ENCODE measurements at regions not wholly inside any gene's neighbourhood (a gene's known extent, or its start where the extent isn't known, plus 50 kb on each side); places are given as distances from the start of the nearest gene placed in this dataset.

- POLR2A ChIA-PET = no interaction called here
These were observed 78.4 kb upstream of the PPP1R26 start for GRCh38 chr9:135401218-135401617.

GRCh38 chr9:135402048-135402738 lies 77.4 kb upstream of the PPP1R26 start:
- no peak overlapping the region for H3K4me3 ChIP-seq (ENCODE audit: low read depth in 2 of 2, low read length in 2 of 2)
- in situ Hi-C loops (cut with HindIII; ENCODE audit: low pct_unique_long_range_greater_than_20kb, low sequenced_read_pairs) = no loop called here
- no peaks in the 10 kb centered on the region for H3K9me3 ChIP-seq (ENCODE audit: control insufficient read depth, insufficient read depth, low read depth, low read length)
- H3K36me3 ChIP-seq (ENCODE audit: control insufficient read depth, insufficient read depth, low read length) = no peaks in the 10 kb centered on the region
- no peak for ATAC-seq
- no peak for TF ChIP-seq CTCF (IDR thresholded peaks at IDR 0.05)
- TF ChIP-seq POLR2AphosphoS5 (IDR thresholded peaks at IDR 0.05; ENCODE audit: low read depth, low read length) = no peak
- no peak for TF ChIP-seq TCF7L2 (IDR thresholded peaks at IDR 0.05; ENCODE audit: low read depth, low read length)
- TF ChIP-seq REST (IDR thresholded peaks at IDR 0.05; ENCODE audit: insufficient read depth in 1 of 2, low read depth in 2 of 2, low read length in 1 of 2) = no peak
- no peak for TF ChIP-seq SIN3A (IDR thresholded peaks at IDR 0.05; ENCODE audit: borderline replicate concordance, insufficient read depth, low read depth, low read length)
- no peak for DNase-seq (ENCODE audit: low read depth, low spot score)
- no peak overlapping the region for H3K27ac ChIP-seq (ENCODE audit: low read length)
- ChIA-PET CTCF (no interaction called here), POLR2A (no interaction called here)
- intact Hi-C loops (cut with micrococcal nuclease; ENCODE audit: unreplicated experiment) = no loop called here
- no TSS peak for BruUV-seq (replicated peaks)
- no peaks in the 10 kb centered on the region for H3K4me1 ChIP-seq (ENCODE audit: control insufficient read depth, insufficient read depth, low read length)
- H3K27me3 ChIP-seq (ENCODE audit: control insufficient read depth, insufficient read depth, low read length) = no peaks in the 10 kb centered on the region; the same call in 1 of the 2 replicates

More at GRCh38 chr9:135401218-135401617, 78.4 kb upstream of the PPP1R26 start:
- no peaks in the 10 kb centered on the region for H3K36me3 ChIP-seq (ENCODE audit: control insufficient read depth, insufficient read depth, low read length)
- no peaks in the 10 kb centered on the region; the same call in 1 of the 2 replicates for H3K27me3 ChIP-seq (ENCODE audit: control insufficient read depth, insufficient read depth, low read length)
- CTCF ChIA-PET = interaction anchor here (0.7 kb wide), 1 partner anchor 120 kb away, joined by 10 read pairs; no protein-coding TSS in a partner anchor
- no peaks in the 10 kb centered on the region for H3K4me1 ChIP-seq (ENCODE audit: control insufficient read depth, insufficient read depth, low read length)
- DNase-seq (ENCODE audit: low read depth, low spot score) (no peak), ATAC-seq (no peak)
- H3K9me3 ChIP-seq (ENCODE audit: control insufficient read depth, insufficient read depth, low read depth, low read length) = no peaks in the 10 kb centered on the region
- in situ Hi-C loops (cut with HindIII; ENCODE audit: low pct_unique_long_range_greater_than_20kb, low sequenced_read_pairs) (no loop called here), intact Hi-C loops (cut with micrococcal nuclease; ENCODE audit: unreplicated experiment) (no loop called here)
- no TSS peak for BruUV-seq (replicated peaks)
- no peak overlapping the region for H3K4me3 ChIP-seq (ENCODE audit: low read depth in 2 of 2, low read length in 2 of 2)
- no peak for TF ChIP-seq REST (IDR thresholded peaks at IDR 0.05; ENCODE audit: insufficient read depth in 1 of 2, low read depth in 2 of 2, low read length in 1 of 2)
- no peak for TF ChIP-seq TCF7L2 (IDR thresholded peaks at IDR 0.05; ENCODE audit: low read depth, low read length)
- no peak for TF ChIP-seq SIN3A (IDR thresholded peaks at IDR 0.05; ENCODE audit: borderline replicate concordance, insufficient read depth, low read depth, low read length)
- no peak overlapping the region for H3K27ac ChIP-seq (ENCODE audit: low read length)
